Activated CD8-positive, alpha-beta memory T cell treated with anti-CD3 and anti-CD28 coated beads, Interleukin-2, amount 50 U/mL, for 48 hours (primary cell): ENCODE measurements at regions not wholly inside any gene's neighbourhood (a gene's known extent, or its start where the extent isn't known, plus 50 kb on each side); places are given as distances from the start of the nearest gene placed in this dataset.
"Not testable (repeated sequence)": the region's sequence is repeated elsewhere in the genome, so short reads cannot be mapped to it uniquely, and the experiment has no call there.

Source experiments
- DNase-seq: peaks from one replicate; pipeline ENCODE4 v3.0.0-alpha.2; 2020

GRCh38 chr6:170006900-170007467 lies 255.6 kb downstream of the ERMARD start:
- peak; percentile 28 for DNase-seq

- DNase-seq: peak; percentile 37
Measured at GRCh38 chr6:170006071-170006899, 254.9 kb downstream of the ERMARD start.

- DNase-seq: no peak
Measured at GRCh38 chr6:170005665-170006064, 254.2 kb downstream of the ERMARD start.

- peak; percentile 25 for DNase-seq
Measured at GRCh38 chr6:170004585-170005210, 253.3 kb downstream of the ERMARD start.

GRCh38 chr6:170003451-170004160 lies 252.2 kb downstream of the ERMARD start:
- DNase-seq: no peak

GRCh38 chr6:170003027-170003426 lies 251.6 kb downstream of the ERMARD start:
- peak; percentile 36 for DNase-seq

- not testable (repeated sequence) for DNase-seq
Measured at GRCh38 chr6:170001782-170002181, 250.4 kb downstream of the ERMARD start.

- DNase-seq: peak; percentile 34
Measured at GRCh38 chr6:170000071-170000843, 248.8 kb downstream of the ERMARD start.

GRCh38 chr6:169999367-169999766 lies 247.9 kb downstream of the ERMARD start:
- peak; percentile 3 for DNase-seq

- DNase-seq: peak; percentile 32
Measured at GRCh38 chr6:169998457-169998856, 247.0 kb downstream of the ERMARD start.

GRCh38 chr6:169997930-169998218 lies 246.5 kb downstream of the ERMARD start:
- DNase-seq: peak; percentile 47

- DNase-seq: peak; percentile 34
Measured at GRCh38 chr6:169997187-169997929, 245.9 kb downstream of the ERMARD start.

GRCh38 chr6:169996378-169997051 lies 245.1 kb downstream of the ERMARD start:
- no peak for DNase-seq

- peak; percentile 17 for DNase-seq
Measured at GRCh38 chr6:169994739-169995138, 243.3 kb downstream of the ERMARD start.

GRCh38 chr6:169993861-169994481 lies 242.5 kb downstream of the ERMARD start:
- DNase-seq: peak; percentile 42

GRCh38 chr6:169991913-169992312 lies 240.5 kb downstream of the ERMARD start:
- DNase-seq: peak; percentile 32

- peak; percentile 46 for DNase-seq
Measured at GRCh38 chr6:169991031-169991390, 239.6 kb downstream of the ERMARD start.

GRCh38 chr6:169990095-169991030 lies 238.9 kb downstream of the ERMARD start:
- DNase-seq: peak; percentile 70

GRCh38 chr6:169989594-169989993 lies 238.2 kb downstream of the ERMARD start:
- no peak for DNase-seq
